Gastrocnemius medialis (tissue), 4 donors: ENCODE measurements at regions not wholly inside any gene's neighbourhood (a gene's known extent, or its start where the extent isn't known, plus 50 kb on each side); places are given as distances from the start of the nearest gene placed in this dataset.

Source experiments
- ATAC-seq, 2 donors: fragments of 150-250 bp; one replicate each; pipeline ENCODE4 v1.9.1; 2016
- DNase-seq, 2 donors: peaks; one replicate each; pipeline ENCODE4 v3.0.0-alpha.2; 2019
- H3K27ac ChIP-seq, 4 donors: fragments of 200-600 bp; sonication (generic); 1 replicate in 1 of 4; 2 replicates in 3 of 4; pipeline ENCODE4 v1.5.1; 2016 to 2018; ENCODE audit warnings: mild to moderate bottlenecking in 2 of 4, moderate library complexity in 1 of 4
- H3K27me3 ChIP-seq, 3 donors: fragments of 200-600 bp; sonication (generic) in 2 of 3; 1 replicate in 1 of 3; 2 replicates in 2 of 3; pipeline versions ENCODE4 v1.5.1 to v1.6.0; 2016 to 2019; ENCODE audit warnings: mild to moderate bottlenecking in 1 of 3, moderate library complexity in 1 of 3
- H3K36me3 ChIP-seq, 2 donors: fragments of 200-600 bp; sonication (generic) in 1 of 2; one replicate each; pipeline ENCODE4 v1.5.1; 2017 to 2018
- H3K4me1 ChIP-seq, 2 donors: fragments of 200-600 bp; sonication (generic) in 1 of 2; one replicate each; pipeline ENCODE4 v1.5.1; 2016 to 2017; ENCODE audit warnings: mild to moderate bottlenecking in 2 of 2
- H3K4me3 ChIP-seq, 4 donors: fragments of 200-600 bp; sonication (generic) in 3 of 4; 1 replicate in 1 of 4; 2 replicates in 3 of 4; pipeline ENCODE4 v1.5.1; 2016 to 2019; ENCODE audit warnings: mild to moderate bottlenecking in 2 of 4
- H3K9me3 ChIP-seq, 3 donors: fragments of 200-600 bp; sonication (generic) in 2 of 3; 1 replicate in 1 of 3; 2 replicates in 2 of 3; pipeline ENCODE4 v1.5.1; 2016 to 2019
- CTCF ChIP-seq, 5 experiments: fragments of 450-650 bp in 3 of 5; fragments of 200-600 bp in 2 of 5; sonication (generic) in 2 of 5; IDR thresholded peaks in 4 of 5; conservative IDR thresholded peaks in 1 of 5; 1 replicate in 4 of 5; 2 replicates in 1 of 5; pipeline ENCODE4 v1.5.1; 2016 to 2019; ENCODE audit warnings: antibody characterized with exemption in 5 of 5, mild to moderate bottlenecking in 3 of 5, moderate library complexity in 3 of 5
- POLR2A ChIP-seq, 2 donors: fragments of 450-650 bp; IDR thresholded peaks; one replicate each; pipeline ENCODE4 v1.6.1; 2017; ENCODE audit warnings: antibody characterized with exemption in 2 of 2, mild to moderate bottlenecking in 2 of 2, moderate library complexity in 2 of 2
- in situ Hi-C, 4 donors: fragments of 200-750 bp; cut with MboI; loops; one replicate each; pipeline versions ENCODE4 v1.15.0 to v1.8.0; 2017; ENCODE audit warnings: low sequenced_read_pairs in 4 of 4
- intact Hi-C: fragments of 100-400 bp; cut with DNase I; formaldehyde crosslinking; loops from one replicate; pipeline ENCODE4 v1.15.1; 2023; ENCODE audit warnings: low total_unique reads

GRCh38 chr9:87160148-87161102 lies 213.1 kb upstream of the GAS1 start:
- Histone ChIP-seq H3K9me3 (no peaks in the 10 kb centered on the region), H3K27ac (peak overlapping the region; percentile 69 to 75 (median 73)), H3K36me3 (no peaks in the 10 kb centered on the region), H3K4me1 (peaks cover 5 to 42% of the 10 kb centered on the region in 2 donors), H3K4me3 (no peak overlapping the region), H3K27me3 (no peaks in the 10 kb centered on the region)
- intact Hi-C loops, result loop anchor here (1.0 kb wide), 1 partner anchor 20 kb away; no protein-coding TSS in a partner anchor
- ATAC-seq (peak; percentile 98 to 99), DNase-seq (peak; percentile 80 to 85)
- TF ChIP-seq POLR2A (IDR thresholded peaks at IDR 0.05) (no peak), CTCF (IDR thresholded peaks at IDR 0.05 in 4 of 5, conservative IDR thresholded peaks at IDR 0.05 in 1 of 5) (no peak)
- in situ Hi-C loops, result no loop called here

GRCh38 chr9:87167161-87167560 lies 219.9 kb upstream of the GAS1 start:
- Histone ChIP-seq H3K27ac (no peak overlapping the region), H3K4me1 (no peaks in the 10 kb centered on the region), H3K4me3 (no peak overlapping the region), H3K9me3 (no peaks in the 10 kb centered on the region), H3K36me3 (no peaks in the 10 kb centered on the region), H3K27me3 (no peaks in the 10 kb centered on the region)
- TF ChIP-seq POLR2A (IDR thresholded peaks at IDR 0.05) (no peak), CTCF (IDR thresholded peaks at IDR 0.05 in 4 of 5, conservative IDR thresholded peaks at IDR 0.05 in 1 of 5) (no peak)
- DNase-seq (no peak), ATAC-seq (no peak)
- in situ Hi-C loops (no loop called here), intact Hi-C loops (no loop called here)

- H3K27me3 ChIP-seq, result no peaks in the 10 kb centered on the region
- DNase-seq (no peak), ATAC-seq (no peak)
- no peaks in the 10 kb centered on the region for H3K9me3 ChIP-seq
- no peak overlapping the region for H3K27ac ChIP-seq
- in situ Hi-C loops (no loop called here), intact Hi-C loops (no loop called here)
- no peaks in the 10 kb centered on the region for H3K36me3 ChIP-seq
- TF ChIP-seq CTCF (IDR thresholded peaks at IDR 0.05 in 4 of 5, conservative IDR thresholded peaks at IDR 0.05 in 1 of 5), result no peak
- TF ChIP-seq POLR2A (IDR thresholded peaks at IDR 0.05), result no peak
- no peak overlapping the region for H3K4me3 ChIP-seq
- no peaks in the 10 kb centered on the region for H3K4me1 ChIP-seq
These were observed 220.3 kb upstream of the GAS1 start for GRCh38 chr9:87167582-87167981.

GRCh38 chr9:87178302-87178701 lies 231.0 kb upstream of the GAS1 start:
- no peaks in the 10 kb centered on the region for H3K9me3 ChIP-seq
- ATAC-seq, result peak in 1 of 2 donors; percentile 61
- H3K4me3 ChIP-seq, result no peak overlapping the region
- H3K36me3 ChIP-seq, result no peaks in the 10 kb centered on the region
- no peak for DNase-seq
- TF ChIP-seq POLR2A (IDR thresholded peaks at IDR 0.05), result no peak
- no peak for TF ChIP-seq CTCF (IDR thresholded peaks at IDR 0.05 in 4 of 5, conservative IDR thresholded peaks at IDR 0.05 in 1 of 5)
- no peak overlapping the region for H3K27ac ChIP-seq
- in situ Hi-C loops, result no loop called here
- peaks cover 0 to 22% of the 10 kb centered on the region in 2 donors for H3K4me1 ChIP-seq
- intact Hi-C loops, result no loop called here
- H3K27me3 ChIP-seq, result no peaks in the 10 kb centered on the region
